ENCODE measurements at regions not wholly inside any gene's neighbourhood (a gene's known extent, or its start where the extent isn't known, plus 50 kb on each side); places are given as distances from the start of the nearest gene placed in this dataset.

- H3K9me3 ChIP-seq (ENCODE audit: control insufficient read depth, insufficient read depth, low read depth, low read length) = no peaks in the 10 kb centered on the region
- no peak for ATAC-seq
- DNase-seq (ENCODE audit: low read depth, low spot score) = no peak
- no peaks in the 10 kb centered on the region for H3K36me3 ChIP-seq (ENCODE audit: control insufficient read depth, insufficient read depth, low read length)
- no peaks in the 10 kb centered on the region for H3K27me3 ChIP-seq (ENCODE audit: control insufficient read depth, insufficient read depth, low read length)
- CTCF ChIA-PET = no interaction called here
- POLR2A ChIA-PET = no interaction called here
- H3K4me3 ChIP-seq (ENCODE audit: low read depth in 2 of 2, low read length in 2 of 2) = no peak overlapping the region
- no peak overlapping the region for H3K27ac ChIP-seq (ENCODE audit: low read length)
- in situ Hi-C loops (cut with HindIII; ENCODE audit: low pct_unique_long_range_greater_than_20kb, low sequenced_read_pairs) (no loop called here), intact Hi-C loops (cut with micrococcal nuclease; ENCODE audit: unreplicated experiment) (no loop called here)
- BruUV-seq (replicated peaks) = no TSS peak
- TF ChIP-seq CTCF (IDR thresholded peaks at IDR 0.05) (no peak), SIN3A (IDR thresholded peaks at IDR 0.05; ENCODE audit: borderline replicate concordance, insufficient read depth, low read depth, low read length) (no peak), TCF7L2 (IDR thresholded peaks at IDR 0.05; ENCODE audit: low read depth, low read length) (no peak), REST (IDR thresholded peaks at IDR 0.05; ENCODE audit: insufficient read depth in 1 of 2, low read depth in 2 of 2, low read length in 1 of 2) (no peak), POLR2AphosphoS5 (IDR thresholded peaks at IDR 0.05; ENCODE audit: low read depth, low read length) (no peak)
- no peaks in the 10 kb centered on the region for H3K4me1 ChIP-seq (ENCODE audit: control insufficient read depth, insufficient read depth, low read length)
These were observed 69.1 kb upstream of the CPSF6 start for GRCh38 chr12:69170293-69170692.

GRCh38 chr12:69171881-69172280 lies 67.5 kb upstream of the CPSF6 start:
- H3K27ac ChIP-seq (ENCODE audit: low read length) = no peak overlapping the region
- no peaks in the 10 kb centered on the region for H3K36me3 ChIP-seq (ENCODE audit: control insufficient read depth, insufficient read depth, low read length)
- intact Hi-C loops (cut with micrococcal nuclease; ENCODE audit: unreplicated experiment) = no loop called here
- no peaks in the 10 kb centered on the region for H3K27me3 ChIP-seq (ENCODE audit: control insufficient read depth, insufficient read depth, low read length)
- ChIA-PET CTCF (no interaction called here), POLR2A (interaction anchor here (0.6 kb wide), 2 partner anchors 8 to 26 kb away, joined by 3 read pairs; no protein-coding TSS in a partner anchor)
- no peak for TF ChIP-seq REST (IDR thresholded peaks at IDR 0.05; ENCODE audit: insufficient read depth in 1 of 2, low read depth in 2 of 2, low read length in 1 of 2)
- TF ChIP-seq SIN3A (IDR thresholded peaks at IDR 0.05; ENCODE audit: borderline replicate concordance, insufficient read depth, low read depth, low read length) = no peak
- TF ChIP-seq POLR2AphosphoS5 (IDR thresholded peaks at IDR 0.05; ENCODE audit: low read depth, low read length) = no peak
- no peak for TF ChIP-seq TCF7L2 (IDR thresholded peaks at IDR 0.05; ENCODE audit: low read depth, low read length)
- TF ChIP-seq CTCF (IDR thresholded peaks at IDR 0.05) = no peak
- no peaks in the 10 kb centered on the region for H3K4me1 ChIP-seq (ENCODE audit: control insufficient read depth, insufficient read depth, low read length)
- BruUV-seq (replicated peaks) = no TSS peak
- ATAC-seq = no peak
- in situ Hi-C loops (cut with HindIII; ENCODE audit: low pct_unique_long_range_greater_than_20kb, low sequenced_read_pairs) = no loop called here
- no peak for DNase-seq (ENCODE audit: low read depth, low spot score)
- H3K4me3 ChIP-seq (ENCODE audit: low read depth in 2 of 2, low read length in 2 of 2) = no peak overlapping the region
- H3K9me3 ChIP-seq (ENCODE audit: control insufficient read depth, insufficient read depth, low read depth, low read length) = no peaks in the 10 kb centered on the region

All from Panc1 (cell line).